HuH-7 (cell line): ENCODE measurements at regions not wholly inside any gene's neighbourhood (a gene's known extent, or its start where the extent isn't known, plus 50 kb on each side); places are given as distances from the start of the nearest gene placed in this dataset.

Experiments
- DNase-seq: peaks from one replicate; pipeline ENCODE4 v3.0.0; 2011; ENCODE audit warnings: low spot score

GRCh38 chr2:212610872-212611425, 72.3 kb upstream of the ERBB4 start:
- no peak for DNase-seq

- no peak for DNase-seq
Measured at GRCh38 chr2:212609479-212609878, 70.9 kb upstream of the ERBB4 start.

GRCh38 chr2:212607080-212607479, 68.5 kb upstream of the ERBB4 start:
- DNase-seq, result no peak

GRCh38 chr2:212606232-212606631, 67.6 kb upstream of the ERBB4 start:
- no peak for DNase-seq

- DNase-seq, result no peak
Measured at GRCh38 chr2:212596688-212597087, 58.1 kb upstream of the ERBB4 start.

- DNase-seq, result no peak
Measured at GRCh38 chr2:212596276-212596675, 57.7 kb upstream of the ERBB4 start.

- no peak for DNase-seq
Measured at GRCh38 chr2:212595036-212595654, 56.5 kb upstream of the ERBB4 start.

GRCh38 chr2:212592695-212593094, 54.1 kb upstream of the ERBB4 start:
- no peak for DNase-seq
